Stimulated activated CD4-positive, alpha-beta T cell treated with anti-CD3 and anti-CD28 coated beads, TNF-alpha, amount 100 ng/mL, for 4 hours (primary cell): ENCODE measurements at regions not wholly inside any gene's neighbourhood (a gene's known extent, or its start where the extent isn't known, plus 50 kb on each side); places are given as distances from the start of the nearest gene placed in this dataset.
"Not testable (repeated sequence)": the region's sequence is repeated elsewhere in the genome, so short reads cannot be mapped to it uniquely, and the experiment has no call there.

Source experiments
- DNase-seq, 3 experiments: peaks; one replicate each; pipeline ENCODE4 v3.0.0-alpha.2; 2020; ENCODE audit warnings: low read depth in 3 of 3

DNA sequence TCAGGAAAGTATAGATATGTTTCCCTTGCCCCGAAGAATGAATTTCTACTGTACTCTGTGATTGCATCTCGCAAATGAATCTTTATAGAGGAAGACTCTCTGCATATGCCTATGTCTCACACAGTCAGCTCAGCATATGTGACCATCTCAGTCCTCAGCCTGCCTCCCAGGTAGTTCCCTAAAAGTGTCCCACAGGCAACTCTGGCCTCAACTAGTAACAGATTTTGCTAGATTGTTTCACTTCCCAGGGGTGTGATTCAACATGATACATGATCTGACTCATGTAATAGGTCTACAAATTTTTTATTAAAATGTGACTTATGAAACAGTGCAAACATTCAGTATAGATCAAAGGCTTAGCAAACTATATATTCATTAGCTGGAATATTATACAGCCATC, 296.6 kb upstream of the CRIM1 start:
- DNase-seq, result no peak

DNA sequence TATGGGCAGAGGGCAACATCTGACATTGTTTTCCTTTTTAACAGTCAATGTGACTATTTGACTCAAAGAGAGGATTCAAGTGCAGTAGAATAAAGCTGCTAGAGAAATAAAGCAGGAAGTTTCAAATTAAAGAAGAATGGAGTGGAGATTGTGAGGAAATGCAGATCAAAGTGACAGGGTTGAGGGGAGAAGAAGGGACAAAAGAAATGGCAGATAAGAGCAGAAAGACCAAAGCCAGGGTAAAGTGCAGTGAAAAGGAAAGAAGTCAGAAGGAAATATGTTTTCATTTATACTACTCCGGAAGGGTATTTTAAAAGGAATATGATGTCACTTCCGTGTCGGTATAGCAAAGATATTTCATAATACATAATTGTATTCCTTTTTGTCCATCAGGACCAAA, 297.5 kb upstream of the CRIM1 start:
- no peak for DNase-seq

DNA sequence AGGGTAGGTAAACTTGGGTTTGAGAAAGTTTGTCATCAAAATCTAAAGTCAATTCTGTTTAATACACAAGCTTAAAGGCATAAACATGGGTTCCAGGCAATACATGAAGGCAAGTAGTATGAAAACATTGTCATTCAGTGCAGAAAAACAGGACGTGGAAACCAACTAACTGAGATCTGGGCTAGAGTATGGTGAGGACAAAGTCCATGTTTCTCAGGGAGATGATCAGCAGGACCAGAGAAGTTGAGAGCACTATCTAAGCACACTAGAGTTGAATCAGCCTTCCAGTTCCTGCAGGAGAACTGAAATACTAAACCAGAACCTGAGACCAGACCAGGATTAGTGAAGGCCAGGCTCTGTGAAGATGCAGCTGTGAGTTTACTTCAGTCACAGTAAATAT, 302.8 kb upstream of the CRIM1 start:
- no peak for DNase-seq

- no peak for DNase-seq
Measured at GRCh38 chr2:36044411-36044810, 311.2 kb upstream of the CRIM1 start.

- no peak for DNase-seq
Measured at GRCh38 chr2:36035137-36035536, 320.4 kb upstream of the CRIM1 start.

DNA sequence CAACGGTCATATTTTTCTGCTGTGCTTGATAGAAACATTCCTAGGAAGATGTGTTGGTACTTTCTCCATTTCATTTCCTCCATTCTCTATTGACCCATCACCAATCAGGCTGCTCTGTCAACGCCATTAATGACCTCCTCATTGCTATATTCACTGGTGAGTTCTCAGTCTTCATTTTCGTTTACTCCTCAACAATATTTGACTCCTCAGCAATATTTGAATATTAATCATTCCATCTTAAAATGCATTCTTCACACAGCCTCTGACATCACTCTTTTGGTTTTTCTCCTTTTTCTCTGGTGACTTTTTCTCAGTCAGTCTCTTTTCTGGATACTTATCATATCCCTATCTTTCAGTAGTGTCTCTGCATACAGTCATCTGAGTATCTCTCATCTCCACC, 323.5 kb upstream of the CRIM1 start:
- no peak for DNase-seq

DNA sequence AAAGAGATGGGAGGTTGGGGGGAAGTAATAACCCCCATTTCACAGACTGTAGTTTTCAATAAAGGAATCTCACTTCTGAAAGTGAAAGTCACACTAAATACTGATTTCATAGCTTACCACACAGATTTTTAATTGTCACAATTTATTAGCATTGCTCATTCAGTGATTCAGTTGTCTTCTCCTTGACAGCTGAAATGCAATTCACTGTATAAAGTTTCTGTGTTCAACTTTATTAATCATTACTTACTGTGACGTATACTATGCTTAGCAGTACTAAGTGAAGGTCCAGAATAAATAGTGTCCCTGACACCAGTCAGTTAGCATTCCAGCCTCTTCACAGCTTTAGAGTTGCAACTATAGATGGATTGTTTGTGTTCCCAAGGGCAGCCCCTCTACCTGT, 324.1 kb upstream of the CRIM1 start:
- no peak for DNase-seq

DNA sequence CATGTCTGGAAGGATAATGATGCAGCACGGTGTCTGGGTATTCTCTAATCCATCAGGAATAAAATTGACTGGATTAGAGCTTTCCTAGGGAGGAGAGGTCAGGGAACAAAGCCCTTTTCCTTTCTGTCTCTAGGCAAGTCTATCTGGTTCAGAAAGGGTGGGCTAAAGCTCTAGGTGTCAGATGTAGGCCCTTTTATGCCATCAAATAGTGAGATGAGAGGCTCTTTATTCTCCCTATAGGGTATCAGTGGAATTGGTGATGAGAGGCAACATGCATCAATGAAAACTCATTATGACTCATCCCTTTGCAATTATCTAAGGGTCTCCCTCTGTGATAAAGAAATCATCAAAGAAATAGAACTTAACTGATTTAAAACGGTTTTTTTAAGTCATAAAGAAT, 328.0 kb upstream of the CRIM1 start:
- DNase-seq, result no peak

DNA sequence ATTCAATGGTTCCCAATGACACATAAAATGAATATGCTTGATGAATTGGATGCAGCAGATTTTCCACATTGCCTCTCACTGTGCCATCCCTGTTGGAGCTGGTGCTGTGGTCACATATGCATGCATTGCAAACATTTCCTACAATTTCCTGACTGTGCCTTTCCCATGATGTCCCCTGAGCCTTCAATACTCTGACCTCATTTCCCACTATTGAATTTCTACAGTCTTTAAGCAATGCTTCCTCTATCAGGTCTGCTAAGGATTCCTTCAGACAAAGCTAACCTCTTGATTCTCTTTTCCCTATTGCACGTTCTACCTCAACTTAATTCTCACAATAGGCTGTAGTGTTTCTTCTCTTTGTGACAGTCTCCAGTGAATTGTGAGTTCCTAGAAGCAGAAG, 342.5 kb upstream of the CRIM1 start:
- no peak for DNase-seq

DNA sequence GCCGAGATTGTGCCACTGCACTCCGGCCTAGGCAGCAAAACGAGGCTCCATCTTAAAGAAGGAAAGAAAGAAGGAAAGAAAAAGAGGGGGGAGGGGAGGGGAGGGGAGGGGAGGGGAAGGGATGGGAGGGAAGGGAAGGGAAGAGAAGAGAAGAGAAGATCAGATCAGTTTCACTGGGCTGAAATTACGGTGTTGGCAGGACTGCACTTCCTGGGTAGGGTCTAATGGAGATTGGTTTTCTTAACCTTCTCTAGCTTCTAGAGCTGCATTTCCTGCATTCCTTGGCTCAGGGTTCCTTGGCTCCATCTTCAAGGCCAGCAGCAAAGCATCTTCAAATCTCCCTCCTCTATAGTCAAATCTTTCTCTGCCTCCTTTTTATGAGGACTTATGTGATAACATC, 349.1 kb upstream of the CRIM1 start:
- DNase-seq, result no peak

GRCh38 chr2:36002941-36003340, 352.6 kb upstream of the CRIM1 start:
- DNase-seq, result no peak

DNA sequence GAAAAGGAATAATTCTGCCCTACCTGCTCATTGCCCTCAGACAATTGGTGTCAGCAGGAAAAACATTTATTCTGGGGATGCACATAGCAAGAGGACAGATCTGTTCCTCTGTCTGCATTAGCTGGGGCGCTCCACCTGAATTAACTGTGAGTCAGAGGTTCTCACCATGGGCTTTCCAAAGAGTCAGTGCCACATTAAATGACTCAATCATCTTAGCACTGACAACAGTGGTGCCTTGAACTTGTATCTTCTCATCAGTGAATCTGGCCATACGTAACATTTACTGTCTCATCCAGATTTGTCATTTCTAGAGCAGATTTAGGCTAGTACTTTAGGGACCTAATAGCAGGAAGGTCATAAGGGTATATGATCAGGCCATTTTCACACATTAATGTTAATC, 358.1 kb upstream of the CRIM1 start:
- no peak for DNase-seq

DNA sequence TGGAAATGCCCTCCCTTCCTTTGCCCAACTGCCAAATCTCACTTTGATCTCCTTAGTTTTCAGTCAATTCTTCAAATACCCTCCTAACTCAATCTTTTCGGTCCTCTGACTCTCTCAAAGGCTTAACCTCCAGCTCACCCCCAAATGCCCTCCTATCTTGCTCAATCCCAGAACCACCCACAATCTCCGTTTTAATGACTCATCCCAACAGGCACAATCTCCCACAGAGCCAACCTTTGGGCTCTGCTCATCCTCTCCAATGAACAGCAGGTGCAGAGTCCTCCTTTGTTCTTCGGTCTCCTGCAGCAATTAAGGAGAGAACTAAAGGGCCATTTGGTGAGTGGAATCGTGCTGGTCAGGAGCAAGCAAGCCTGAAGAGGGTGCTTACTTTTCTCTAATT, 366.1 kb upstream of the CRIM1 start:
- DNase-seq, result no peak

GRCh38 chr2:35989040-35989439, 366.5 kb upstream of the CRIM1 start:
- DNase-seq, result no peak

DNA sequence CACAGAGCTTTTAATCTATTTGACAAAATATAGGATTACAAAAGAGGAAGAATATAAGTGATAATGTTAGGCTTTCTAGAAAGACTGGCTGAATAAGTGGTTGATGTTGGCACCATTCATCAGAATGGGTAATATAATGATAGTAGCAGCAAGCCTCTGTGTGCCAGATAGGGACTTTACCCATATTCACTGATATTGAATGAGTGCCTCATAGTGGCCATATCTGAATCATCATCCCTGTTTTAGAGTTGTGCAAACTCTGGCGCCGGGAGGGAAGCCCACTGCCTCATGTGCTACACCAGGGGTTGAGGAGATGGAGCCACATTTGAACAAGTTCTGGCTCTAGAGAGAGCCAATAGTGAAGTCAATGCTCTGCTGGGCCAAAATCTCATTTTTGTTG, 368.7 kb upstream of the CRIM1 start:
- no peak for DNase-seq

DNA sequence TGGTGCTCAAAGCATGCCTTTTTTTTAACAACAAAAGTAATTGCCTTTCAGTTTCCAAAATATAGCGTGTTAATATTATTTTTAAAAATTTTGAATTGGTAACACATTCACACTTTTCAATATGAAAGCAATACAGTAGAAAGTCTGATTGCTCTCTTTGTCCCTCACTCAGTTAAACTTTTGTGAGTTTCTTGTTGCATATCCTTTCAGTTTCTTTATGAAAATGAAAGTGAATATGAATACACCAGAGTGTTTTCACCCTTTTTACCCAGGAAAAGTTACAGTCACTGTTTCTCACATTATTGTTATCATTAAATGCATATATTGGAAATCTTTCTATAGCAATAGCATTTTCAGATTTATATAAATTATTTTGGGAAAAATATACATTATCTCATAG, 377.4 kb upstream of the CRIM1 start:
- no peak for DNase-seq

- no peak for DNase-seq
Measured at GRCh38 chr2:35976611-35977010, 379.0 kb upstream of the CRIM1 start.

DNA sequence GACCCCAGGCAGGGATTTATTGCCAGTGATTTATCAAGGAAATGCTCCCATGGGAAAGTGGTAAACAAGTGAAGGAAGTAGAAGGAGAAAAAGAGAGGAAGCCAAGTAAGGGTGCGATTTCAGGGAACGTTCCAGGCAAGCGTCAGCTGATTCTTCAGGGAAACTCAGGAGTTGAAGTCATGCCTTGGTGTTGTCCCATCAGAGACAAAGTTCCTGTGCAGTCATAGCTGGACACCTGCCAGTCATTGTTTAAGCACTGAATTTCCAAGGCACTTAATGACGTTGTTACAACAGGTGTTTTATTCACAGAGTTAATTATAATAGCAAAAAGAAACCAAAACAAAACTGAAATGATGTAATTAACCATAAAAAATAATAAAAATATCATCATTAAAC, 381.8 kb upstream of the CRIM1 start:
- DNase-seq, result no peak

GRCh38 chr2:35973132-35973736, 382.3 kb upstream of the CRIM1 start:
- DNase-seq, result no peak

DNA sequence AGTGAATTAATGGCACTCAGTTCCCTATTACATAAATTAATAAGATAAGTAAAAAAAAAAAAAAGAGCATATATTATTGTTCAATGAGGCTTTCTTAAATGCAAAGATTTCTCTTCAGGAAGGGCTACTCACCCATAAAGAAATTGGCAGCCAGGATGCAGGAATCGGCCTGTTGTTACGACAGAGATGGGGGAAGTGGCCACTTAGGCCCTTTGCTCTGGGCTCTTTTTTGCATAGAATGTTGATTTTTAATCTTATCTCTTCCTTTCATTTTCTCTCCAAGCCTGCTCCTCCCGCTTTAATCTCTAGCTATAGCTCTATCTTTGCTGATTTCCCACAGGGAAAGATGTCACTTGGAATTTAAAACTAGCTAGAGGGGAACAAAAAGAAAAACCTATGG, 391.8 kb upstream of the CRIM1 start:
- DNase-seq, result no peak

DNA sequence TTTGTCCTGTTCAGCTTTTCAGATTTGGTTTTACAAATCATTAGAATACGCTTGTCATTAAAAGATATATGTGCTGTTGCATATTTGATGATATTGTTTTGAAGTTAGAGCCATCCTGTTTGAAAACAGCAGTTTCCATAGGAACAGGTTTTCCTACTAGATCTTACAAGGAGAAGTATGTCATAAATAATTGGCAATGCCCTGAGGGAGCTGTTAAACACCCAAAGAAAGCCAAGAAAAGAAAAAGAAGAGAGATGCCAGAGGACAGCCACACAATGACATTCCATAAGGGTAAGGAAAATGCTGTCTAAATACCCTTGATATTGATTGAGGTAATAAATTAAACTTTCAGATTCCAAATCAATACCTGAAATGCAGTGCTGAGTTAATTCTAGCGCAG, 392.2 kb upstream of the CRIM1 start:
- no peak for DNase-seq

DNA sequence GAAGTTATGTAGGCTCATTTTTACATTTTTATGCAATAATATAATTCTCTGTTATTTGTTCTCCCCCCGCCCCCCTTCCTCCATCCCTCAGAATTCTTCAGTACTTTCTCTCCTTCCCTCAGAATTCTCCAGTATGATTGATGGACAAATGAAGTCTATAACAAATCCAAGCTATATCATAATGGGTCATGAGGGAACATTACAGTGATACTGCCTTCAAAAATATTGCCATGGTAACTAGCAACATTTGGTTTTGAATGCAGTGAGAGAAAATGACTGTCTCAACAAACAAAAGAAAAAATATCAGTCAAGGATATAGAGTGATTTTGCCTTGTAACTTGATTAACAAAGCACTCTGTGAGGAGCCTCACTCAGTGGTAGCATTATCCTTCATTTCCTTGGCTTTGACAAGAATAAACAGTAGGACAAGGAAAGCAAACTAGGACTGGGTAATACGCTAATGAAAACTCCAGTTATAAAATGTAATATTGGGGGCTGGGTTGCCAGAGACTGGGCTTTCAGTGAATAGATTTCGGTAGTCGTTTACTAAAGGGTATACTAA, 392.9 kb upstream of the CRIM1 start:
- no peak for DNase-seq

DNA sequence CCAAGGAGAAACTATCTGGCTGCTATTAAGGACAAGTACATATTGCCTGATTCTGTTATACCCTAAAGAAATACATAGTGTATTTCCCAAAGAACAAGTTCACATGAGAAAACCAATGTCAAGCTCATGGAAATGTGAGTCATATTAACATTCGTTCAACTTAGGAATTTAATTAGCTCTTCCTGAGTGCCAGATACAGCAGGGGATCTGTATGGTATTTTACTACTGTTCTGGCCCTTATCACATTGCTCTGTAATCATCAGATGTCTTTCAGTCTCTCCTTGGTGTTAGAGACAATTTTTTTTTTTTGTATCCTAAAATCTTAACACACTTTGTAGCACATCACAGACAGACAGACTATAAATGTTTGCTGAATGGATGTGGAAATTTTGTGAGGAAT, 395.0 kb upstream of the CRIM1 start:
- DNase-seq, result no peak

DNA sequence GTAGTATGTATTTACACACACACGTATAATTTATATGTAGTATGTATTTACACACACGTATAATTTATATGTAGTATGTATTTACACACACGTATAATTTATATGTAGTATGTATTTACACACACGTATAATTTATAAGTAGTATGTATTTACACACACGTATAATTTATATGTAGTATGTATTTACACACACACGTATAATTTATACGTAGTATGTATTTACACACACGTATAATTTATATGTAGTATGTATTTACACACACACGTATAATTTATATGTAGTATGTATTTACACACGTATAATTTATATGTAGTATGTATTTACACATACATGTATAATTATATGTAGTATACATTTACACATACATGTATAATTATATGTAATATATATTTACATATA, 398.5 kb upstream of the CRIM1 start:
- DNase-seq, result not testable (repeated sequence)
